Astrocyte (in vitro differentiated cells and primary cell): ENCODE measurements at regions not wholly inside any gene's neighbourhood (a gene's known extent, or its start where the extent isn't known, plus 50 kb on each side); places are given as distances from the start of the nearest gene placed in this dataset.

Experiments used
- CTCF ChIP-seq: IDR thresholded peaks from 2 replicates; pipeline ENCODE4 v1.5.1; 2011; ENCODE audit warnings: low read depth, mild to moderate bottlenecking, inconsistent platforms, low read length, moderate library complexity; ENCODE audit not compliant: insufficient read depth
- EZH2 ChIP-seq: IDR thresholded peaks from 2 replicates; pipeline ENCODE4 v1.6.1; 2012; ENCODE audit warnings: mild to moderate bottlenecking, low read length, inconsistent platforms; ENCODE audit not compliant: insufficient read depth

- TF ChIP-seq CTCF, result no peak
- no peak for TF ChIP-seq EZH2
These were observed 86.7 kb upstream of the SLC25A36 start for GRCh38 chr3:140854961-140855360.
